Neural progenitor cell (in vitro differentiated cells): ENCODE measurements at regions not wholly inside any gene's neighbourhood (a gene's known extent, or its start where the extent isn't known, plus 50 kb on each side); places are given as distances from the start of the nearest gene placed in this dataset.

Experiments
- DNase-seq: peaks from one replicate; pipeline ENCODE4 v3.0.0-alpha.2; 2016; ENCODE audit warnings: low spot score
- H2AFZ ChIP-seq: fragments of 200-600 bp; sonication (generic); replicated peaks from 2 replicates; pipeline ENCODE4 v1.6.1; 2016; ENCODE audit warnings: antibody characterized with exemption
- H3F3A ChIP-seq: fragments of 200-600 bp; sonication (generic); 2 replicates; pipeline ENCODE4 v1.6.1; 2016; ENCODE audit warnings: antibody characterized with exemption, low read depth
- H3K27ac ChIP-seq: fragments of 200-600 bp; sonication (generic); 2 replicates; pipeline ENCODE4 v1.5.1; 2016; ENCODE audit warnings: mild to moderate bottlenecking
- H3K27me3 ChIP-seq: fragments of 200-600 bp; sonication (generic); 2 replicates; pipeline ENCODE4 v1.6.1; 2016; ENCODE audit warnings: mild to moderate bottlenecking, moderate library complexity
- H3K36me3 ChIP-seq: fragments of 200-600 bp; sonication (generic); 2 replicates; pipeline ENCODE4 v1.5.1; 2016
- H3K4me1 ChIP-seq: fragments of 200-600 bp; sonication (generic); 2 replicates; pipeline ENCODE4 v1.6.1; 2016; ENCODE audit warnings: mixed run types
- H3K4me2 ChIP-seq: fragments of 200-600 bp; sonication (generic); 2 replicates; pipeline ENCODE4 v1.6.1; 2016
- H3K4me3 ChIP-seq: fragments of 200-600 bp; sonication (generic); 2 replicates; pipeline ENCODE4 v1.5.1; 2016
- H3K79me2 ChIP-seq: fragments of 200-600 bp; sonication (generic); 2 replicates; pipeline ENCODE4 v1.6.1; 2016; ENCODE audit warnings: low read depth
- H3K9ac ChIP-seq: fragments of 200-600 bp; sonication (generic); 2 replicates; pipeline ENCODE4 v1.6.1; 2016
- H3K9me3 ChIP-seq: fragments of 200-600 bp; sonication (generic); 2 replicates; pipeline ENCODE4 v1.5.1; 2016; ENCODE audit warnings: low read depth
- H4K20me1 ChIP-seq: fragments of 200-600 bp; sonication (generic); 2 replicates; pipeline ENCODE4 v1.6.1; 2016; ENCODE audit warnings: low read depth
- H3K27ac Mint-ChIP-seq: 3 replicates; pipeline ENCODE4 v1.8.0; 2021; ENCODE audit warnings: mixed read lengths
- H3K27me3 Mint-ChIP-seq: 2 replicates; pipeline ENCODE4 v1.8.0; 2022; ENCODE audit warnings: low read depth, mild to moderate bottlenecking, inconsistent platforms, moderate library complexity, mixed read lengths; ENCODE audit not compliant: insufficient read depth
- H3K36me3 Mint-ChIP-seq: 3 replicates; pipeline ENCODE4 v1.8.0; 2021; ENCODE audit warnings: mixed read lengths
- H3K4me1 Mint-ChIP-seq: 3 replicates; pipeline ENCODE4 v1.8.0; 2021; ENCODE audit warnings: mixed read lengths
- H3K4me3 Mint-ChIP-seq: 3 replicates; pipeline ENCODE4 v1.8.0; 2021; ENCODE audit warnings: mild to moderate bottlenecking, moderate library complexity, mixed read lengths
- H3K9me3 Mint-ChIP-seq: 3 replicates; pipeline ENCODE4 v1.8.0; 2020; ENCODE audit warnings: mixed read lengths
- CTCF ChIP-seq: fragments of 200-600 bp; sonication (generic); IDR thresholded peaks from 2 replicates; pipeline ENCODE4 v1.5.1; 2017; ENCODE audit warnings: antibody characterized with exemption, mild to moderate bottlenecking
- EZH2 ChIP-seq: fragments of 200-600 bp; sonication (generic); IDR thresholded peaks from 2 replicates; pipeline ENCODE4 v1.6.1; 2017; ENCODE audit warnings: antibody characterized with exemption, mild to moderate bottlenecking, moderate library complexity
- EZH2phosphoT487 ChIP-seq: fragments of 200-600 bp; sonication (generic); IDR thresholded peaks from 2 replicates; pipeline ENCODE4 v1.6.1; 2017; ENCODE audit warnings: antibody characterized with exemption

DNA sequence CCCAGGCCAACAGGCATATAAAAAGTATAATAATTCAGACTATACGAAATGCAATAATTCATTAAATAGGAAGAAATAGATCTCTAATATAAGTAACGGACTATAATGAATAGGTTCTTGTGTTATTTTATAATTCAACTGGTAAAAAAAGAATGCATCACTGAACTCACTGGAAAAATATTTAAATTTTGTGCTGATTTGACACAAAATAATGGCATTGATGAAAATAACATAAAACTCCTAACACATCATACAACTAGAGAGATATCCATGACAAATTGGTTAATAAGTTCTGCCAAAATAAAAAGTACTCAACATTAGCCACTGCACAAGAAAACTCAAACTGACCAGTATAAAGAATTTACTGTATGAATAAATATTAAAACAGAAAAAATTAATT lies 57.1 kb upstream of the RAB4A start:
- no peaks in the 10 kb centered on the region for H3K27me3 Mint-ChIP-seq
- no peak for DNase-seq
- no peak overlapping the region for H3K4me3 Mint-ChIP-seq
- no peak overlapping the region for H3K4me2 ChIP-seq
- no peaks in the 10 kb centered on the region for H3K9me3 Mint-ChIP-seq
- H3K27ac Mint-ChIP-seq: no peak overlapping the region
- no peaks in the 10 kb centered on the region for H3K36me3 Mint-ChIP-seq
- no peak overlapping the region for H3K9ac ChIP-seq
- H3K4me1 Mint-ChIP-seq: no peaks in the 10 kb centered on the region
- H3K79me2 ChIP-seq: no peaks in the 10 kb centered on the region
- no peaks in the 10 kb centered on the region for H3K9me3 ChIP-seq
- no peaks in the 10 kb centered on the region for H3K27me3 ChIP-seq
- no peak overlapping the region for H2AFZ ChIP-seq
- no peaks in the 10 kb centered on the region for H3F3A ChIP-seq
- H3K27ac ChIP-seq: no peak overlapping the region
- no peaks in the 10 kb centered on the region for H3K36me3 ChIP-seq
- no peaks in the 10 kb centered on the region for H3K4me1 ChIP-seq
- TF ChIP-seq EZH2 (no peak), CTCF (no peak), EZH2phosphoT487 (no peak)
- no peak overlapping the region for H3K4me3 ChIP-seq
- H4K20me1 ChIP-seq: no peaks in the 10 kb centered on the region

DNA sequence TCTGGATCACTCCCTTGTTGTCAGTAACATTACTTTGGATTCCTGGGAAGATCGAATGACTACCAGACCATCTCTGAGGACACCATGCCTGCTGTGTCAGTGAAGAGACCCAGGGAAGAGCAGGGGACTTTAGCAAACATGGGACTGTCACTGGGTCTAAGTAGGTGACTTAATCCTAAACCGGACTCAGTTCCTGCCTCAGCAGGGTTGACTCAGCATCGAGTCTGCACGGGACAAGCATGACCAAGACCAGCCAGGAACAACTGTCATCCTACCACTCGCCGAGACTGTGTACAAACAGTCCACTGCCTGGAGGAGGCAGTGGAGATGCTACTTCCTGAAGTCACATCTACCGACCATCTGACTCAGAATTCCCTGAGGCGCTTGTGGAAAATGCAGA lies 53.2 kb upstream of the RAB4A start:
- H3K9me3 ChIP-seq: no peaks in the 10 kb centered on the region
- H2AFZ ChIP-seq: no peak overlapping the region
- no peak for DNase-seq
- H3K36me3 ChIP-seq: no peaks in the 10 kb centered on the region
- H3K79me2 ChIP-seq: no peaks in the 10 kb centered on the region
- no peaks in the 10 kb centered on the region for H3K36me3 Mint-ChIP-seq
- H3K27me3 Mint-ChIP-seq: no peaks in the 10 kb centered on the region
- H3K9ac ChIP-seq: no peak overlapping the region
- H3K4me3 ChIP-seq: no peak overlapping the region
- TF ChIP-seq EZH2phosphoT487: no peak
- no peak for TF ChIP-seq EZH2
- TF ChIP-seq CTCF: no peak
- H3K9me3 Mint-ChIP-seq: no peaks in the 10 kb centered on the region
- no peaks in the 10 kb centered on the region for H4K20me1 ChIP-seq
- H3K27ac ChIP-seq: no peak overlapping the region
- H3K4me2 ChIP-seq: no peak overlapping the region
- no peak overlapping the region for H3K4me3 Mint-ChIP-seq
- H3K27me3 ChIP-seq: no peaks in the 10 kb centered on the region
- H3K4me1 Mint-ChIP-seq: no peaks in the 10 kb centered on the region
- no peak overlapping the region for H3K27ac Mint-ChIP-seq
- no peaks in the 10 kb centered on the region for H3F3A ChIP-seq
- H3K4me1 ChIP-seq: no peaks in the 10 kb centered on the region

- no peaks in the 10 kb centered on the region for H3K4me1 ChIP-seq
- H3K27ac Mint-ChIP-seq: no peak overlapping the region
Observed at GRCh38 chr1:229218612-229219025, 52.3 kb upstream of the RAB4A start.

More at GRCh38 chr1:229218612-229219025, 52.3 kb upstream of the RAB4A start:
- H3K4me2 ChIP-seq: no peak overlapping the region
- Mint-ChIP-seq H3K4me1 (peaks cover 5% of the 10 kb centered on the region), H3K4me3 (no peak overlapping the region), H3K27me3 (no peaks in the 10 kb centered on the region), H3K9me3 (no peaks in the 10 kb centered on the region), H3K36me3 (no peaks in the 10 kb centered on the region)
- H3F3A ChIP-seq: no peaks in the 10 kb centered on the region
- no peaks in the 10 kb centered on the region for H3K27me3 ChIP-seq
- TF ChIP-seq CTCF (no peak), EZH2phosphoT487 (no peak), EZH2 (no peak)
- no peaks in the 10 kb centered on the region for H3K79me2 ChIP-seq
- no peaks in the 10 kb centered on the region for H3K36me3 ChIP-seq
- no peak overlapping the region for H3K27ac ChIP-seq
- H2AFZ ChIP-seq: no peak overlapping the region
- no peaks in the 10 kb centered on the region for H4K20me1 ChIP-seq
- H3K9ac ChIP-seq: no peak overlapping the region
- no peaks in the 10 kb centered on the region for H3K9me3 ChIP-seq
- no peak overlapping the region for H3K4me3 ChIP-seq
- no peak for DNase-seq
